Activated T-helper 1 cell treated with anti-CD3 and anti-CD28 coated beads, Interleukin-2, amount 50 U/mL, for 16 hours (primary cell): ENCODE measurements at regions not wholly inside any gene's neighbourhood (a gene's known extent, or its start where the extent isn't known, plus 50 kb on each side); places are given as distances from the start of the nearest gene placed in this dataset.
"Not testable (repeated sequence)": the region's sequence is repeated elsewhere in the genome, so short reads cannot be mapped to it uniquely, and the experiment has no call there.

Source experiments
- DNase-seq, 2 donors: peaks; one replicate each; pipeline ENCODE4 v3.0.0-alpha.2; 2020; ENCODE audit warnings: low read depth in 1 of 2, low spot score in 1 of 2

DNA sequence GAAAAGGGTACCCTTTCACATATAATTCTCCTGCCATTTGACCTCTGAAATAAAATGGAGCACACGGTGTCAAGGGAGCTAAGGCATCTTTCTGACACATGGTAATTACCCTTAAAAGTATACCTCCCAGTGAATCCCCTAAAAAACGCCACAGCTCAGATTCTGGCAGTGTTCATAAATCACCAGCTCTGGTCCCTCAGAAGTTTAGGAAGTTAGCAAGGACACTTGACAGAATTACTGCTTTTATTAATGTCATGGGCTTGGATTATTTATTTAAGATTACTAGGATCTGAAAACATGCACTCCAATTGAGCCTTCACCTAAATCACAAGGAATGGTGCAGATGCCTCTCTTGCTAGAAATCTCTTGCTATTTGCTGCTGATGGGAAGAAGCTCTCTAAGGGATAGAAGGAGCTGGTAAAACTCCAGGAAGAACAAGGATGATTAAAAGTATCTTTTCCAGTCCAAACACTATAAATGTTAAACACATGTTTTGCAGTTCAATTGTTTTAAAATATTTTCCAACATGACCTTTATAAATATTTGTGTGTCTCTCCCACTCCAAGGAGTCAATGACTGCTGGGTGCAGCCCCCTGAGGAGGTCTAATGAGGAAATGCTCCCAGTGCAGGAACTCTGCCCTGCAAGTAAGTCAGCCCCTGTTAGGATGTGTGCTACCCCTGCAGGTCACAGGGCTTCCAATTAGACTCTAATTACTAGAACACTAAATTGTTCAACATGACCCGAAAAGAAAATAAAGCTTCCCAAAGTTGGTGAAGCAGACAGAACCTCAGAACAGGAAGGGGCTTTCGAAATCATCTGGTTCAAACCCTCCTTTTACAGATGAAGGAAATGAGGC is 230.3 kb downstream of the TFAP2A start:
- no peak for DNase-seq

DNA sequence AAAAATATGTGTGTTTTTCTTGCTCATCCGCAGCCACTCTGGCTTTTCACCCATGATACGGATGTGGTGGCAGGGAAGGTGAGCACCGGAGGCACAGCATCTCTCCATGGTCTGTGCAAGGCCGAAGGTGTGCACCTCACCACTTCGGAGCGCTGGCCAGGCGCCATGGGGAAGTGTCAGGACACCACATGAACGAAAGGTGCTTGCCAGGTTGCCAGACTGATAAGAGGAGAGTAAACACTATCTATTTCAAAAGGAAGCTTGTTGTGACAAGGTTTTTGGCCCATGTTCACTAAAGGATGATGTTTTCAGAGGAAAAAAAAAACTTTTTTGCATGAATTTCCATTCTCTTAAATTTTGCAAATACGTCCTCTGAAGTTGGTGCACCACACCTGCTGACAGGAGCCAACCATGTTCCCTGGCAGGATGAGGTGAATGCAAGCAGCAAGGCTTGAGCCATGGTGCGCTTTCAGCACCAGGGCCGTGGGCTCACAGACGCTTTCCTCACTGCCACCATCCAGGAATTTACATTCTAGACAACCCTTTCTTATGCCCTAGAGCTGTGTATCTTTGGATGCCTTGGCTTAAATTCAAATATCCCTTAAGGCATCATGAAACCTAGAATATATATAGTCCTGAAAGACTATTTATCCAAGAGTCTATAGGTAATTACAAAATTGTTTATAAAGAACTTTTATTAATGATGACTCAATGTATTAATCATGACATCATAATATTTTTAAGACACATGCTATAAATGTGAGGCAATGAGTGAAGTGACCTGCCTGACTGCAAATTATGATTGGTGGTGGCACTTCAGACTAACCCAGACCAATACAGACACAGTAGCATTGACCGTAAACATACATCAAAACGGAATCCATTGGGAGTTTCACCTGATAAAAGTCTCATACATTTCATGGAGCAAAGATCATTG is 234.5 kb downstream of the TFAP2A start:
- DNase-seq = no peak

DNA sequence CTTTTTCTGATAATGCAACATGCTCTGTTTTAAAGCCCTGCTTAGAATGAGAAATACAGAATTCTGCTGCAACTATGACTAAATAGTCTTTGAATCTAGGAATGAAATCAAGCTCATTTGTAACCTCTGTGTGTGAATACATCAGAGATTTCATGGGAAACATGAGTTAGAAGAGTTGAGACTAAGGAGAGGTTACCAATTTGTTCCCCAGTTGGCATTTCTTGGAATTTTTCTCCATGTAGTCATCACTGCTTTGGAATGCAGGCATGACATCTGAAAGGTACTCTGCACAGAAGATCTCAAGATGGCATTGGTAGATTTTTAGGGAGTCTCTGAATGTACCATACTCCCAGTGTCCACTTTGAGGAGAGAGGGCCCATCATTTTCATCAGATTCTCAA is 237.2 kb downstream of the TFAP2A start:
- no peak for DNase-seq

DNA sequence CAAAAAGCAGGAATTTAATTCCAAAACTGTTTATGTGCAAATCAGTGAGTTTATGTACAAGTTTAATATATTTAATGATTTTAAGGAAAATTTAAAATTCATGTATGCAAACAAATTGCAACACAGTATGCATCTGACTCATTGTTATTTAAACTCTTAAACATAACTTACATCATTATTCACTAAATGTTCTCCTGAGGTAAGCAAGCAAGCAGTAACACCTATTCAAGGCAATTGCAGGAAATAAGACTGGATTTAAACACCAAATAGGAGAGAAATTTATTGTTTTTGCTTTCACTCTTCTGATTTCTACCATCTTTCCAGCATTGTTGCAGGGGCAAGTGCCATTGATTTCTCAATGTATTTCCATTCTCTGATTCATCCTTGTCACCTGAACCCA is 239.5 kb downstream of the TFAP2A start:
- no peak for DNase-seq

DNA sequence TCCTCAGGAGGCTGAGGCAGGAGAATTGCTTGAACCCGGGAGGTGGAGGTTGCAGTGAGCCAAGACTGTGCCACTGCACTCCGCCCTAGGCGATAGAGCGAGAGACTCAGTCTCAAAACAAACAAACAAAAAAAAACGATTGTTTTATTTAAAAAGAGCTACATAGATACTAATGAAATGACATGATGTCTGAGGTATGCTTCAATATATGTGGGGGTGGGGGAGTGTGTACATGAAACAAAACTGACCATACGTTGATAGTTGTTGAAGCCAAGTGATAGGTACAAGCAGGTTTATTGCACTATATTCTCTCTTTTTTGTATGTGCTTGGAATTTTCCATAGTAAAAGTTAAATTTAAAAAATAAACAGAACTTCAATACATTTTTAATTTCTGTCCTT is 240.1 kb downstream of the TFAP2A start:
- no peak for DNase-seq

DNA sequence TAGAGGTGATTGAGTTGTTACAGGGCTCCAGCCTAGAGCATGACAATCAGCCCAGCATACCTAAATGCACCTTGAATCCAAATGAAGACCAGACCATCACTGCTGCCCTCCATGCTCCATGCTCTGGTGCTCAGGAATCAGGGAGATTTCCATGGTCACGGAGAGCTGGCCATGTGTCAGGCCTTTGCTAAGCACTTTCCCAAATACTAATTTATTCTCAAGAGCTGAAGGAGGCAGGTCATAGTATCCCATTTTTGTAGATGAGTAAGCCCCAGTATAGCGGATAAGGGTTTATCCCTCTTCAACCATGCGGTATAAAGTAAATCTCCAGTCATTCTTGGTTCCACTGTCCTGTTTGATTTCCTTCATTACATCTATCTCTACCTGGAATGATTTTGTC is 240.8 kb downstream of the TFAP2A start:
- DNase-seq = no peak

DNA sequence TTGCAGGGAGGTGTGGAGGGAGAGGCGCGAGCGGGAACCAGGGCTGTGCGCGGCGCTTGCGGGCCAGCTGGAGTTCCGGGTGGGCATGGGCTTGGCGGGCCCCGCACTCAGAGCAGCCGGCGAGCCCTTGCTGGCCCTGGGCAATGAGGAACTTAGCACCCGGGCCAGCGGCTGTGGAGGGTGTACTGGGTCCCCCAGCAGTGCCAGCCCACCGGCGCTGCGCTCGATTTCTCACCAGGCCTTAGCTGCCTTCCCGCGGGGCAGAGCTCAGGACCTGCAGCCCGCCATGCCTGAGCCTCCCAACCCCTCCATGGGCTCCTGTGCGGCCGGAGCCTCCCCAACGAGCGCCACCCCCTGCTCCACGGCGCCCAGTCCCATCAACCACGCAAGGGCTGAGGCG is 243.2 kb downstream of the TFAP2A start:
- not testable (repeated sequence) for DNase-seq

DNA sequence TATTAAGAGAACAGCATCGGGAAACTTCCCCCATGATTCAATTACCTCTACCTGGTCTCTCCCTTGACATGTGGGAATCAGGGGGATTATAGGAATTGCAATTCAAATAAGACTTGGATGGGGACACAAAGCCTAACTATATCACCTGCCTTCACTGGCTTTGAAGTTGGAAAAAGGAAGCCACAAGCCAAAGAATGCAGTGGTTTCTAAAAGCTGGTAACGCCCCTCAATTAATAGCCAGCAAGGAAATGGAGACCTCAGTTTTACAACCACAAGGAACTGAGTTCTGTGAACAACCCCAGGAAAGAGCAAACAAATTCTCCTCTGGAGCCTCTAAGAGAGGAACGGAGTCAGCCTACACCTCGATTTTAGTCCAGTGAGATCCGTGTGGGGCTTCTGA is 244.1 kb downstream of the TFAP2A start:
- no peak for DNase-seq

DNA sequence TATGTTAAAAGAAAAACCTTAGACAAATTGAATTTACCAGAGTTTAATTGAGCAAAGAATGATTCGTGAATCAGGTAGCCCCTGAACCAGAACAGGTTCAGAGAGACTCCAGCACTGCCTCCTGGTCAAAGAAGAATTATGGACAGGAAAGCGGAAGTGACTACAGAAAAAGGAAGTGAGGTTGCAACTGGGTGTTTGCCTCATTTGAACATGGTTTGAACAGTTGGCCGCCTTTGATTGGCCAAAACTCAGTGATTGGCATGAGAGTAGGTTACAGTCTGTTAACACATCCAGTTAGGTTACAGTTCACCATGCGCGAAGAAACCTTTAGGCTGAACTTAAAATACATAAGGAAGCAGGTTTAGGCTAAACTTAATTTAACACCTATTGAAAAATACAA is 248.8 kb downstream of the TFAP2A start:
- DNase-seq = no peak

DNA sequence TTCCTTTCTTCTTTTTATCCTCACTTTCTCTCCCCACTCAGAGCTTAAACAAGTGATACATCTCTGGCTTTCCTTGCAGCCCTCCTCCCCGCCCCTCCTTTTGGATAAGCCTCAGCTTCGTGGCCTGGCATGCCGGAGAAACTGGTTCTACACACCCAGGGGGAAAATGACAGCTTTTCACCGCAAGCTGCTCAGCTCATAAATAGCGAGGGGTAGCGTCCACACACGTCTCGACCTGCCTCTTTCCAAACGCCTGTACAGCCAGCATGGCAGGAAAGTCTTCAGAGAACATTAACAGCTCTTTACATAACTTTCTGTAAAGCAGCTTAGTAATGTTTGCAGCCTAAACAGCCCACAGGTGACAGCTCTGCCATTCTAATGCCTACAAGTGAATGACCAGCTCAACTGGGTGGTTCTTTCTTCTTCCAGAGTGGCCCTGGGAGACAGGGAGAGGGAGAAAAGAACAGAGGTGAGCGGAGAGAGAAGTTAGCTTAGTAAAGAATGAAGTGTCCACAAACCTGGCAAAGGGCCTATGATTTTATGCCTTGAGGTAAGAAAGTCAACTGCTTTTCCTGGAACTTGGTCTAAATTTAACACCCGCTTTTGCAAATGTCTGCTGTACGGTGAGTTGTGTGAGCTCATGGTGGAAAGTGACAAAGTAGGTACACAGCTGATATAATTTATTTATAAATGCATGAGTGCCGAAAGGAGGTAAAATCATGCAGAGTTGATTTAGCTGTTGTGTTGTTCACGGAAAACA is 251.5 kb downstream of the TFAP2A start:
- no peak for DNase-seq

DNA sequence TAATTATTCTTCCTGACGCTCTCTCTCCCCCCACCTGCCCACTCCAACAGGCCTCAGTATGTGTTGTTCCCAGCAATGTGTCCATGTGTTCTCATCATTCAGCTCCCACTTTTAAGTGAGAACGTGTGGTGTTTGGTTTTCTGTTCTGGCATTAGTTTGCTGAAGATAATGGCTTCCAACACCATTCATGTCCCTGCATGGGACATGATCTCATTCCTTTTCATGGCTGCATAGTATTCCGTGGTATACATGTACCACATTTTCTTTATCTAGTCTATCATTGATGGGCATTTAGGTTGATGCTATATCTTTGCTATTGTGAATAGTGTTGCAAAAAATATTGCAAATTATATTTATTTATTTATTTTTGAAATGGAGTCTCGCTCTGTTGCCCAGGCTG is 258.0 kb downstream of the TFAP2A start:
- no peak for DNase-seq

DNA sequence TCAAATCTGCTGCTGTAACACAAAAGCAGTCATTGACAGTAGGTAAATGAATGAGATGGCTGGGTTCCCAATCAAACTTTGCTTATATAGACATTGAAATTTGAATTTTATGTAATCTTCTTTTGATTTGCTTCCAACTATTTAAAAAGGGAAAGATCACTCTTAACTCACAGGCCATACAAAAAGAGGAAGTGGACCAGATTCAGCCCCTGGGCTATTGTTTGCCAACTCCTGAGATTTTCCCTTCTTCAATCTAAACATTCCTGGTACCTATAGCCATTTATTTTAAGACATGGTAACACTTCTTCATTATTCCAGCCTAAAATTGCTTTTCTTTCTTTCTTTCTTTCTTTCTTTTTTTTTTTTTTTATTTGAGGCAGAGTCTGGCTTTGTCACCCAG is 260.6 kb downstream of the TFAP2A start:
- DNase-seq = no peak

DNA sequence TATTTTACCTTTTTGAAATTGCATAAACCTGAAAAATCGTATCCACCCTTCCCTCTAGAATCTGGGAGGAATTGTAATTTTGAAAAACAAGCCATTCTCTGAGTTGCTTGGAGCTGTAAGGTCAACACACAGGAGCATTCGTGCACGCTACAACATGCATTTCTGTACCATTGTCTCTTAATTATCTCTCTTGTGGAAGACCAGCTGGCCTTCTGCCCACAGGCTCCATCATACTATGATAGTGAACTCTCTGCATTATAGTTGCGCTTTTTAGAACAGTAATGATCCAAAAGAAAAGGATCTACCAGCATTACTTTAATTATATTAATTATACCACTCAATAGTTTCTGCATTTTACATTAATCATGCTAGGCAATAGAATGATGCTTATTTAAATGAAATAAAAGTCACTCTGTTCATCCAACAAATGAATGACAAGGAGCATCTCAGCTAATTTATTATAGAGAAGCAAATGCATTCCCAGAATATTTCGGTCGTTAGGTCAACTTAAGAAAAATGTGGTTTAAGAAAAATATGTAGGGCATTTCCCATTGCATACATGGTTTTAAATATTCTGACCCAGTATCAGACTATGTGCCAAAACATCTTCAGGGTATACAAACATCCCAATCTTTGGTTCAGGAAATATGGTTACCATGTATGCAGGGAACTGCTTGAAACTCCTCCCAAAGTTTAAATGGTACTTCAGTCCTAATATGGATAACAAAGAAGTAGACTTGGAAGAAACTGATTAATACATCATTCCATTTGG is 263.5 kb downstream of the TFAP2A start:
- no peak for DNase-seq

DNA sequence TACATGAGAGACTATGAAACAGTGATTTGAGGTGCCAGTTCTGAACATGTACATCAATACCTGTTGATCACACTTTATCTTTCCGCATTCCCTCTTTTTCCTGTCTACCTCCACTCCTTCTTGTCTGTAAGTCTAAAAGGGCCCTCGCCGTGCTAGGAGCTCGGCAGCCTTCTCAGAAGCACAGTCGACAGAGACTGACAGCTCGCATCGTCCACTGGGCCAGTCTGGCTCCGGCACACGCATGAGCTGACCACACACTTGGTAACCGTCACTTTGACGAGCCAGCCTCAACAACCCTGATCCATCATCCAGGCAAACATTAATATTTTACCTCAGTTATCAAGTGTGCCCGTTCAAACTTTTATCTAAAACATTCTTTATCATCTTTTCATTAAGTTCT is 265.3 kb downstream of the TFAP2A start:
- DNase-seq = no peak

DNA sequence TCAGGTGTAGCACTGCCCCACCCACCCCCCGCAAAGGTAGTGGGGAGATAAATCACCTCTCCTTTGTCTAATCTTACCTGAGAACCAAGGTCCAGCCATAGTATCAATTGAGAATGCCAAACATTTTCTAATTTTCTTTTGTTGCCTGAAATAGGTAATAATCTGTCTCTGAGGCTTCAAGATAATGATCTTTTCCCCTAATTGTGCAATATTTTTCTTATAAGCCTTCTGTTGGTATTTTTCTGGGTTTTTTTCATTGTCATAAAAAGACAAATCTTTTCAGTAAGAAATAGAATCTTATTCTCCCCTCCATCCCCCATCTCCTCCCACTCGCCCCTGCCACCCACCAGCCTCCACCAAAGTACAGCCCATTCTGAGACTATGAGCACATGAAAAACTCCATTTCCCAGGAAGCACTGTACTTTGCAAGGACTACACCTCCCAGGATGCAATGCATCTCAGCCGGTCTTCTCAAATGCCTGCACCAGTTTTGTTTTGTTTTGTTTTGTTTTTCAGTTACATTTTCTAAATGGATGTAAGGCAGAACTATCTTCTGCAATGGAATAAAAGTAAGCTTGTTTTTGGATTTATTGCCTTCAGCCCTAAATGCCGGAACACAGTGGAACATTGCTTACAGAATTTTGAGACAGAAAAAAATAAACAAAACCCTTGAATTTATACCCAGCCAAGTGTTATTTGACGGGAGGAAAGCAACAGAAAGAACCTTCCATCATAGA is 268.0 kb downstream of the TFAP2A start:
- no peak for DNase-seq

DNA sequence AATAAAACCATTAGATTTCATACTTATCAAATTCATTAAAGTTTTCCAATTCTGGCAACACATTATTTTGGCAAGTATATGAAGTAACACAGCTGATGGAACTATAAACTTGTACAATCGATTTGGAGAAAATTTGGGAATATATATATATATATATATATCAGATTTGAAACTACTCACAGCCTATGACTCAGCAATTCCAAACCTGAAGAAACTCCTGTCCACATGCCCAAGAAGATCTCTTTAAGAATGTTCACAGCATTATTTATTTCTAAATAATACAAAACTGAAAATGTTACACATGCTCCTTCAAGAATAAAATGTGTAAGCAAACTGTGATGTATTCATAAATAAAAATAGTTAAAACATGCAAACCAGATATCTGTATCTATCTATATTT is 270.1 kb downstream of the TFAP2A start:
- no peak for DNase-seq

DNA sequence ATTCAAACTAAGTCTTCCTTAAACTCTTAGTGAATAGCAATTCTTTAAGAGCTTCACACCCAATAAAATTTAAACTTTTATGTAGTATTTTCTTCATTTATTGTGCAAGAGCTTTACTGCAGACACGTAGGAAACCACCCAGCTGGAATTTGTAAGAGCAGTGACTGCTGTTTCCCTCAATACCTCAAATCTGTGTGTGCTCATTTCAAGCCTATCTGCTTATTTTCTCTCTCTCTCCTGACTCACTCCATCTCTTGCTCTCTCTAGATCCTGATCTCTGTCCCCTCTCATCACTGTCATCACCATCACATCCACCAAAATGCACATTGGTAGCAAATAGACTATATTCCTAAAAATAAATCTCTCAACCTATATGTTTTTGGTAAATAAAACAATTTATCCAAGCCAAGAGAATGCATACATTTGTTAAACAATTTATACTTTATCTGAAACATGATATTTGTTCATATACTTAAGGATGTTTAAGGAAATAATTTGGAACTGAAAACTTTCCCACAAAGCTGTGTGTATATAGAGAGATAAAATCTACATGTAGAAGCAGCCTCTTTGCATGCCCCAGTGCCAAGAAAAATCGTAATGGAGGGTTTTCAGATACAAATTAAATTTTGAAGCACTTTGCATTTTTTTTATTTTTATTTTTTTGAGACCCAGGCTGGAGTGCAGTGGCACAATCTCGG is 273.0 kb downstream of the TFAP2A start:
- no peak for DNase-seq

DNA sequence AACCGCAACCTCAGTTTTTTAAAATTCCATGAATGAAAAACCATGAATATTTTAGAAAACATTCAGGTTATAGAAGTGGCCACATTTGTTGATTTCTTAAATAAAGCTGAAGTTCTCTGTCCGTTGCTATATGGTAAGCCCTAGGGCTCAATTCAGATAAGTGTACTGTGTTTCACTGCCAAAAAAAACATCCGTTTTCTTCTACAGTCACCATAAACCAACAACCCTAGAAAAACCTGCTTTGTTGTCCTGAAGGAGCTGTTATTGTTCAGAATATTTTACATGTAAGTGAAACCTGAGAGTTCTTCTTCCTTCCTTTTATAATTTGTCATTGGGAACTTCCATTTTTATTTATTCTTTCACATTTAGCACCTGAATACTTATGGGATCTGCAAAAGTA is 274.1 kb downstream of the TFAP2A start:
- DNase-seq = no peak

DNA sequence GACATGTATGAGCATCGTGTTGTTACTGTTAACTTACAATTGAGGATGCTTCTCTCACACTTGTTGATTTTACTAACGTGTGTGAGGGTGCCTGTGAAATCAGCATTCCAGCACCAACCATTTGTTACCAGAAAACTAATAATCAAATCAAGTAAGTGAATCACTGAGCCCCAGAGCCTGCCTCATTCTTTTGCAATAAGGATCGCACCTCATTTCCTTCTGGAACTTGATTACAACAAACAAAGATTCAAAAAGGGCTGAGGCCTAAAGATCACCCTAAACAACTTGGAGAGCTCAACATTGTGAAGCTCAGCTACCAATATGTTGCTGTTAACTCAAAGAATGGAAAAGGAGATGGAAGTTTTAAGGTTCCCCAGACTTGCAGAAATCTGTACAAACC is 274.7 kb downstream of the TFAP2A start:
- DNase-seq = no peak
